Fibroblast of lung (primary cell): ENCODE measurements at regions not wholly inside any gene's neighbourhood (a gene's known extent, or its start where the extent isn't known, plus 50 kb on each side); places are given as distances from the start of the nearest gene placed in this dataset.

Source experiments
- CTCF ChIP-seq, 2 donors: IDR thresholded peaks in 1 of 2; conservative IDR thresholded peaks in 1 of 2; 1 replicate in 1 of 2; 2 replicates in 1 of 2; pipeline ENCODE4 v1.5.1; 2011 to 2012; ENCODE audit warnings: low read length in 2 of 2, control low read depth in 1 of 2, inconsistent platforms in 1 of 2, low read depth in 1 of 2, mild to moderate bottlenecking in 1 of 2
- EZH2 ChIP-seq: IDR thresholded peaks from 2 replicates; pipeline ENCODE4 v1.5.1; 2012; ENCODE audit warnings: low read length, control low read depth, mild to moderate bottlenecking; ENCODE audit errors: missing control alignments

- TF ChIP-seq CTCF (conservative IDR thresholded peaks at IDR 0.05 in 1 of 2, IDR thresholded peaks at IDR 0.05 in 1 of 2; ENCODE audit: low read depth in 1 of 2, low read length in 2 of 2) (no peak), EZH2 (no peak)
These were observed 56.9 kb upstream of the RGS1 start for GRCh38 chr1:192518700-192519099.
